ENCODE measurements at regions not wholly inside any gene's neighbourhood (a gene's known extent, or its start where the extent isn't known, plus 50 kb on each side); places are given as distances from the start of the nearest gene placed in this dataset.
"Not testable (repeated sequence)": the region's sequence is repeated elsewhere in the genome, so short reads cannot be mapped to it uniquely, and the experiment has no call there.

- DNase-seq, result no peak
Measured at GRCh38 chr3:34066999-34067398, 268.6 kb downstream of the PDCD6IP start.

DNA sequence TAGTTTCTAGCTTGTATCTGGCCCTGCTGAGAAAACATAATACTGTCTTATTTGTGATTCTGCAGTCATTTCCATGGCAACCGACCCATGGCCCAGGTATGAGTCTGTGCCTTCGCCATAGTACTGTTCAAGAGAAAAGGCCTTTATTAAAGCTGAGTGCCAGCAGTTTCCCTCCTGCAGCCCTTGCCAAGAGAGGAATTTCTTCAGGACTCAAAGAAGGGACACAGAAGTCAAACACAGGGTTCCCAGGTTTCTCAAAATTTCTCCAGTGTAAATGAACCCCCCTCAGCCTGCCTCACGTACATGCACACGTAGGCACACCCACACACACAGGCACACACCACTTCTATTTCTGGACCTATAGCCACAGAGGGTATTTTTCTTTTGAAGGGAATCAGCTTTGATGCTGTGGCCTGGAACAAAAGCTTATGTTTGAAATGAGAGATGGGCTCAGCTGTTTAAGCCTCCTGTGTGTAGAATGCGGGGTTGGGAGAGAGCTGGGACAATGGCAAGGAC lies 269.2 kb downstream of the PDCD6IP start:
- no peak for DNase-seq

GRCh38 chr3:34068505-34068904 lies 270.1 kb downstream of the PDCD6IP start:
- no peak for DNase-seq

DNA sequence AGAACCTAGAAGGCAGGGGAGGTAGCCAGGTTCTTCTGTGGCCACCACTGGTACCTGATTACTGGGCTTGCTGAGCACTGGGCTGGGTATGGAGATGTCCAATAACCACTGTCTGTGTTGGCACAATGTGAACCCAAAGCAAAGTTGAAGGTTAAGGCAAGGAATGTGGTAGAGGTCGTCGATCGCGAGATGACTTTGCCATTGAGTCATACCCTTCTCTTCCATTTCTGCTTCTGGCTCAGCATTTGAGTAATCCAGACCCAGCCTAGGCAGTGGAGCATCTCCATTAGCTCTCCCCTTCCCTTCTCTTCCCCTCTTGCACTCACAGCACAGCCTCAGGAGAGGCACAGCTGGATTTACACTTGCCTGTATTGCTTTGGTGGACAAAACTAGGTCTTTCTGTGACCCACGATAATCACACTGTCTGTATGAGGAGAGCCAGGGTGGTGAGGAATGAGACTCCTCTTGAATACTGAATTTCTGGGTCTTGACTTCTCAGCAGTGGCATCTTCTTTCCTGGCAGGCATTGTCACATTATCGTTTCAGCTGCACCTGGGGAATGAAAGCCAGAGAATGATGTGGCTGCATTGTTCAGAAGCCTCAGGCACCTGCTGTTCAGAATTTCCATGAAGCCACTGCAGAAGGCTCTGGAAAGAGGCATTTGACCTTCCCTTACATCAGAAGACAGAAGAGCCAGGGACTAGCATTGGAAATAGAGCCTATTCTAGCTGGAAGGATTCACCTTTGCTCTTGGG lies 272.6 kb downstream of the PDCD6IP start:
- no peak for DNase-seq

DNA sequence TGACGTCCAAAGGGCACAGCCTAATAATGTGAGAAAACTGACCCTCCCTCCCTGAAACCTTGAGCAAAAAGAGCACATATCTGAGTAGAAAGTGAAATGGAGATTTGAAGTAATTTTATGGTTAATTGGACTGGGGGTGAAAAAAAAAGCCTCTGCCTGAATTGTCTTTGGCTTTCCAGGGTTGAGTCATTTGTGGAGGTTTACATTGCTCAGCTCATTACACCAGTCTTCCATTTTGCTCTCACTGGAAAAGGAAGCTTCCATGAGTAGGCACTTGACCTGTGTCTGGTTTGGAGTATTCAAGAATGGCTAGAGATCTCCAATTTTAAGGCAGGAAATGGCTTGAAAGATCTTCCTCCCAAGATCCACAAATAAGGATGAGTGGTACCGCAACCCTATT lies 273.9 kb downstream of the PDCD6IP start:
- no peak for DNase-seq

GRCh38 chr3:34073111-34073510 lies 274.7 kb downstream of the PDCD6IP start:
- no peak for DNase-seq

- DNase-seq, result no peak
Measured at GRCh38 chr3:34073961-34074360, 275.5 kb downstream of the PDCD6IP start.

DNA sequence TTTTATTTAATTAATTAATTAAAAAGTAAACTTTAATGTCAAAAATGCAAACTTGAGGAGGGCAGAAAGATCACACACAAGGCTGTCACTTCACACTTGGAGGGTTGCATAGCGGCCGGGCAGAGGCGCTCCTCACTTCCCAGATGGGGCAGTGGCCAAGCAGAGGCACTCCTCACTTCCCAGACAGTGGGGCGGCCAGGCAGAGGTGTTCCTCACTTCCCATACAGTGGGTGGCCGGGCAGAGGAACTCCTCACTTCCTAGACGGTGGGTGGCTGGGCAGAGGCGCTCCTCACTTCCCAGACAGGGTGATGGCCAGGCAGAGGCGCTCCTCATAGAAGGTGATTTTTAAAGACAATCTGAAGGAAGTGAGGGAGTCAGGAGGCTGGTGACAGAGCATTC lies 277.5 kb downstream of the PDCD6IP start:
- DNase-seq, result no peak

GRCh38 chr3:34077417-34078195 lies 279.2 kb downstream of the PDCD6IP start:
- no peak for DNase-seq

- DNase-seq, result no peak
Measured at GRCh38 chr3:34078418-34078817, 280.0 kb downstream of the PDCD6IP start.

DNA sequence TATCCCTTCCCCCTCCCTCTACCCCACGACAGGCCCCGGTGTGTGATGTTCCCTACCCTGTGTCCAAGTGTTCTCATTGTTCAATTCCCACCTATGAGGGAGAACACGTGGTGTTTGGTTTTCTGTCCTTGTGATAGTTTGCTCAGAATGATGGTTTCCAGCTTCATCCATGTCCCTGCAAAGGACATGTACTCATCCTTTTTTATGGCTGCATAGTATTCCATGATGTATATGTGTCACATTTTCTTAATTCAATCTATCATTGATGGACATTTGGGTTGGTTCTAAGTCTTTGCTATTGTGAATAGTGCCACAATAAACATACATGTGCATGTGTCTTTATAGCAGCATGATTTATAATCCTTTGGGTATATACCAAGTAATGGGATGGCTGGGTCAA lies 281.4 kb downstream of the PDCD6IP start:
- not testable (repeated sequence) for DNase-seq

- not testable (repeated sequence) for DNase-seq
Measured at GRCh38 chr3:34090379-34090778, 291.9 kb downstream of the PDCD6IP start.

DNA sequence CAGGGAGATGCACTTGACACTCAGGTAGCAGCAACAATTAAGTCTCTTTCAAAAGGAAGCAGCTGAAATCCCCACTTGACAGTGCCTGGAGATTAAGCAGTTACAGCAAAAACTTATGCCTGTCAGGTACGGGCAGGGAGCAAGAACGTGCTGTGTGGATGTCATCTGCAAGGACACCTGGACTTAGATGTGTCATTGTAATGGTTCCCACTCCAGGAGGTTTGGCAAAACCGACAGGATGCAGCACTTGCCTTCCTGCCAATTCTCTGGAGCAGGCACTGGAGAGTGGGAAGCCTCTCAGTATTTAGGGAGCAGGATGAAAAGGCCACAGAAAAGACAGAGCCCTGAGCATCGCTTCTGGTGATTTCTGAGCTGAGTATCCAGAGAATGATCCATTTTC lies 292.4 kb downstream of the PDCD6IP start:
- no peak for DNase-seq

GRCh38 chr3:34094280-34094679 lies 295.9 kb downstream of the PDCD6IP start:
- DNase-seq, result not testable (repeated sequence)

DNA sequence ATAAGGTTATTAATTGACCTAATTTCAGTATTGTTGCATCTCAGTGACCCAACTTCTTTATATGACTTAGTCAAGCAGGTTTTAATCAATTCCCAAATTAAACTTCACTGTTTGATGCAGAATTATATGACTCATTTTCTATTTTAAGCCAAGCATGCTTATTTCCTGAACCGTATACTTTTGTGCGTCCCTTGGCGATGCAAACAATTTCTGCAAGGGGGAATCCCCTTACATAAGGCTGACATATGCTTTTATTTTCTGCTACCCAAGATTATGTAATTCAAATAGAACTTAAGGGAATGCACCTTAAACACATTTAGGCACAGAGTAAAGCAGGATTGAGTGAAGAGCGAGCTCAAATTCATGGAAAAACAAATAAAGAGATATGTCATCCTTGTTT lies 303.9 kb downstream of the PDCD6IP start:
- DNase-seq, result no peak

DNA sequence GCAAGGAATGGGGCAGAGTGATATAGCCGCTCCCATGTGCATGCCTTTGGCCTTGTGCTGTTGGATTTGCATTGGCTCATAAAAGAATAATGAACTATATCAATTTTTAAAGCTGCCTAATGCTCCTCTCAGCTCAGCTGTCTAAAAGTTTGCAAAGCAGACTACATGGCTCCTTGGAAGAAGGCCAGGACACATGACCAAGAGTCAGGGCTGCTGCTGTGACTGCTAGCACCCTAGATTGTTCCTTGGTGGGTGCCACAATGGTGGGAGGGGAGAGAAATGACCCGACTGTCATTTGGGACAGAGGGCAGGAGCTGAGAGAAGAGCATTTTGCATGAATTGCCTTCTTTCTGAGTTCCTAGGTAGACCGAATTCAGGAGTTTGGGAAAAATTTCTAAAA lies 307.9 kb downstream of the PDCD6IP start:
- no peak for DNase-seq

DNA sequence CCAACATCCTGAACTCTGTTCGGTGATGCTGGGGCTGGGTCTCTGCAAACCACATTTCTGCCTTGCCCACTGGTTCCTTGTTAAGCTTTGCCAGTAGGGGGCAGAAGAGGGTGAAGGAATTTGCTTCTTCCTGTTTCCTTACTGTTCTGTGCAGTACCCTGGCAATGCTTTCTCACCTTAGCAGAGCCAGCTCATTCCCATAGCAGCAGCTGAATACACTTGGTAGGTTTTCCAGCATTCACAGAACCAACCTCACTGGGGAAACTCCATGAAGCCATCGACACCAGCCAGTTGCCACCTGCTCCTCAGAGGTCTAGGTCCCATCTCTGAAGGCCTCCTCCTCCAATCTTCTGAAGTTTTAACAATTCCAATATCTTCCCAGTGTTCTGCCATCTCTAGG lies 308.4 kb downstream of the PDCD6IP start:
- DNase-seq, result no peak

- DNase-seq, result no peak
Measured at GRCh38 chr3:34107669-34108068, 309.2 kb downstream of the PDCD6IP start.

- no peak for DNase-seq
Measured at GRCh38 chr3:34109021-34109420, 310.6 kb downstream of the PDCD6IP start.

- DNase-seq, result no peak
Measured at GRCh38 chr3:34109846-34110245, 311.4 kb downstream of the PDCD6IP start.

DNA sequence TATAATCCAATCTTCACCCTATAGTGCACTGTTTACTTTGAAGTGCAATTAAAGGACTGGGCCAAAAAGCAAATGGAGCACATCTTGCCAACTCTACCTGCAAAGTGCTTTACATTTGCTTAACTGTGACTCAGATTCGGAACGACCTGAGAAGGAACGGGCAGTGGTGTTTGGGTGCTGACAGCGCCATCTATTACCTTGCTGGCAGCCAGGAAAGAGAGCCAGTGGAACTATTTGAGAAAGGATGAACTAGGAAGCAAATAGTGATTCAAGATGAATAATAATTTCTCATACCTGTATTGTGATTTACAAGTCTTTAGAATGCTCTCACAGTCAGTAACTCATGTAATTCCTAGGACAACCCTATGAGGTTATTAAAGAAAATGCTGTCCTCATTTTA lies 312.9 kb downstream of the PDCD6IP start:
- DNase-seq, result no peak

DNA sequence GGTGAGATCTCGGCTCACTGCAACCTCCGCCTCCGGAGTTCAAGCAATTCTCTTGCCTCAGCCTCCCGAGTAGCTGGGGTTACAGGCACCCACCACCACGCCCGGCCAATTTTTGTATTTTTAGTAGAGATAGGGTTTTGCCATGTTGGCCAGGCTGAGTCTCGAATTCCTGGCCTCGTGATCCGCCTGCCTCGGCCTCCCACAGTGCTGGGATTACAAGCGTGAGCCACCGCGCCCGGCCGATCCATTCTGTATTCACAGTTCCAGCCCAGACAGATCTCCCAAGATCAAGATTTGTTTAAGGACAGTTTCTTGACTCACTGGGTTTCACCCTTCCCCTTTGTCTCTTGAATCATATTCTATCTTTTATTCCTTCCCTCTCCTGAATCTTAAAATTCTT lies 313.8 kb downstream of the PDCD6IP start:
- not testable (repeated sequence) for DNase-seq

GRCh38 chr3:34131091-34131490 lies 332.7 kb downstream of the PDCD6IP start:
- DNase-seq, result no peak

GRCh38 chr3:34132069-34132692 lies 333.8 kb downstream of the PDCD6IP start:
- DNase-seq, result no peak

Data from NCI-H187 (cell line).